ENCODE measurements at regions not wholly inside any gene's neighbourhood (a gene's known extent, or its start where the extent isn't known, plus 50 kb on each side); places are given as distances from the start of the nearest gene placed in this dataset.

GRCh38 chr14:51400139-51400538 is 160.1 kb downstream of the TMX1 start:
- no peak for DNase-seq

GRCh38 chr14:51401272-51401671 is 161.2 kb downstream of the TMX1 start:
- DNase-seq, result peak; percentile 27

DNA sequence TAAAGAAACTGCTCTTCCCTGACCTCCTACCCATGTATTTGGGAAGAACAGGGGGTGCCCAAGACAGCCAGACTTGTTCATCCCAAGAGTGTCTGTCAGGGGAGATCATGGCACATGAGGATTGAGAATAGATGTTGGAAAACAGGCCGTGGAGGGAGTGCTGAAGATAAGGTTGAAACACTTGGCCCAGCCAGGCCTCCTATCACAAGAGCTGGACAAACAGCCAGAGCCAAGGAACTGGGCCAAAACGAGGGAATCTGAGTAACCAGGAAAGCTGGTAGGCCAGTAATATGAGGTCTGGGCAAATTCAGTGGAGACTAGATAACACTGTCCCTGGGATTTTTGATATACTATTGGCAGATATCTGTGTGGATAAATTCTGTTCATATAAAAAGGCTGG is 161.7 kb downstream of the TMX1 start:
- no peak for DNase-seq

DNA sequence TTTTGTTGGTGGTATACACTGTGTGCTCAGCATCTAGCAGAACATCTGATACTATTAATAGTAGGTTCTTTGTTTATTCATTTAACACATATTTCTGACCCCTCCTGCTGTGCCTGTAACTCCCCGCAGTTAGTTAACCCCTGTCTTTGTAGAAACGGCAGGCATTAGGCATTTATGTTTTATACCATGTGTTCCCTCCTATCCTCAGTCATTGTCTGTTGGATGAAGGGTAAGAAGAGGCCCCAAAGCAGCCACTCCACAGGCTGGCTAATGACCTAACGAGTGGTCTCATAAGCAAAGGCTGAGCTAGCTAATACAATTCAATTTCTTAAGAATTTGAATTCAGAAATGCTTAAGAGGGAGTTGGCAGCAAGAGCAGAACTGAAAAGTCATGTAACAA is 170.8 kb downstream of the TMX1 start:
- no peak for DNase-seq

- DNase-seq, result no peak
Measured at GRCh38 chr14:51419685-51420084, 179.6 kb downstream of the TMX1 start.

GRCh38 chr14:51422704-51423103 is 182.7 kb downstream of the TMX1 start:
- DNase-seq, result no peak

DNA sequence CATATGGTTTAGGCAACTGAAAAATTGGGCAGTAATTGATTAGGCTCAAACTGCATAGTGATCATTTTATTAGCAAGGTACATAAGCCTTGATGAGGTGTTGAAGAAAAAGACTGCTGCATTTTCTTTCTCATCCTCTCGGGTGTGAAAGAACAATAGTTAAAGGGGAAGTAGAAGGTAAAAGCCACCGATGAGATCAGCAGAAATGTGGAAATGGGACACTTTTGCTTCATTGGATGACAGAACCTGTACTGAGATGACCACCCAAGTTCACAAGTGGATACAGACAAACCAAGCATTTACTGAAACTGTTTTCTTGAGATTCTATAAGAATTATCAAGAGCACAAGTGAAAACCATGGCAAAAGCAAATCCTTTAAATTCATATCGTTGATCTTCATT is 184.0 kb downstream of the TMX1 start:
- DNase-seq, result no peak

- DNase-seq, result peak; percentile 56
Measured at GRCh38 chr14:51424561-51425251, 184.7 kb downstream of the TMX1 start.

GRCh38 chr14:51428981-51429380 is 188.9 kb downstream of the TMX1 start:
- no peak for DNase-seq

GRCh38 chr14:51430079-51430478 is 190.0 kb downstream of the TMX1 start:
- DNase-seq, result no peak

DNA sequence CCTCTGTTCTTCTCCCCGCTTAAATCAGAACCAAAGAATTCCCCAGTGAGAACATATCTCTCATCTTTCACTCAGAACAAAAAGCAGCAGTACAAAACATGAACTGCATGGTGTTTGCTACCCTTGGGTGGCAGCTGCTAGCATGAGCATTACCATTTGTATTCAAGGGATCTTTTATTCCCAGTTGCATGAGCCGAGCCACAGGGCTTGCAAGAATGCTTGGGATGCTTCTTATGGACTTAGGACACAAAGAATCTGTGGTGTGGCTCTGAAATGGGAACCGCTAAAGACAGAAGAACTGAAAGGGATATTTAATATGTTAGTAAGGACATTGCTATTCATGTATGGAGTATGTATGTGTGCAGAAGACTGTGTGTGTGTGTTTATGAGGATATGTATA is 190.6 kb downstream of the TMX1 start:
- no peak for DNase-seq

DNA sequence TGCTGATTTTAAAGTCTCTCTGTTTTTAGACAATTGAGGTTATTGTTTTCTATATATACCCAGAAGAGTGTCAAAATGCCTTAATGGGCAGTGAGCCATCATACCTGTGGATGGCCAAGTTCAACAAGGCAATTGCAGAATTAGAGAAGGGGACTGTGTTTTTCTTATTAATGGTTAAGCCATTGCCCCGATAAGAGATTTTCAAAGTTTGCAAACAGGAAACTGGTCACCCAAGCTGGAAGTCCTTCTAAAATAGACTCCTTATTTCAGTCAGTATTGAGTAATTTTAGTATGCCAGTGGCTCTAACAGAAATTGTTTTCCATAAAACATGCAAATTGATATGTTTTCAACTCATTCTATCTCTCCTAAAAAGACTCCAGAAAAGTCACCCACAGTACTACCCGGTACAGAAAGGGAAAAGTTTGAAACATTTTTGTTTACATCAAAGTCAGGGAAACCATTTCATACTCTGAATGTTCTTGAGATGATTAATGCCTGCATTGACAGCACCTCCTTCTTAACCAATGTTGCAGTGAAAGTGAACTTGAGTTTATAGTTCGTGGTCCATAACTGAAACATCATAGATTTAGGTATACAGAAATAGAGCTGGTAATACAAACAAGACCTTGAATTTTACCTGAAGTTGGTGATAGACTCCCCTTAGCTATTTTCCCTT is 191.1 kb downstream of the TMX1 start:
- no peak for DNase-seq

DNA sequence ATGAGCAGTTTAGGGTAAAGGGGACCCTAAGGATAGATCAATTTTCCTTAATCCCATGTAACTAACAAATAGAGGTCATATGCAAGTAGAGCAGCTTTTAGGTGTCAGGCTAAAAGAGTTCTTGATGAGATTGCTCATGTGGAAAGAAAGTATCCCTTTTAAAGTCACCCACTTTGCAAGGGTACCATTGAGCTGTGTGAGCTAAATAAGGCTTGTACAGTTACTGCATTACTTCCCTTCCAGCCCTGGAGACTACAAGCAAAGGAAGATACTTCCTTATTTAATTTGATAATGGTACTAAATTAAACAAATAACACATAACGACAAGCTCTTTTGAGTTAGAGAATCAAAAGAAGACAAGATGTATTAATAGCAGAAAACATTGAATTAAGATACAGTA is 191.7 kb downstream of the TMX1 start:
- no peak for DNase-seq

DNA sequence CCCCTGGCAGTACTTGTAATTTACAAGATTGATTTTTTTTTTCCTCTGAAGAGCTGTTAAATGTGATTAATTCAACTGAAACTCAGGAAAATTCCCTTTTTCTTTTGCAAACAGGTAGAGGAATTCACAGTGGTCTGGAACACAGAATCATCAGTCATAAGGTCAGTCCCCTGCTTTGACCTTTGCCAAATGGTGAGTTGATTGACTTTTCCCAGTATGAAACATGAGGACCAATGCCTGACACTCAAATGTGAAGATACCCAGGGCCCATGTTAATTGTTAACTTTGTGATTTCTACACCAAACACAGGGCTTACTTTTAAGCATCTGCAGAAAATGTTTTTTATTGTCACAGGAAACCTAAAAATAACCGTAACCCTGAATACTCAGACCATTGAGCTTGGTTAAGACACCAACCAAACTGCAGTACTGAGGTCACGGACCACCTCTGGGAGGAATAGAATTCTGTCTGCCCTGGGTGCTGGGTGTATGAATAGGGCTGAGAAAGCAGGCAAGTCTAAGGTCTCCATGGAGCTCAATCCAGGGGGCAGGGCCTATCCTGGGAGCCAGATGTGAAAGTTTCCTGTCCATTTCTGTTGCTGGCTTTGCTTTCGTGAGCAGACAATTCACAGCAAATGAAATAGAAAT is 192.4 kb downstream of the TMX1 start:
- no peak for DNase-seq

- no peak for DNase-seq
Measured at GRCh38 chr14:51436630-51437029, 196.6 kb downstream of the TMX1 start.

DNA sequence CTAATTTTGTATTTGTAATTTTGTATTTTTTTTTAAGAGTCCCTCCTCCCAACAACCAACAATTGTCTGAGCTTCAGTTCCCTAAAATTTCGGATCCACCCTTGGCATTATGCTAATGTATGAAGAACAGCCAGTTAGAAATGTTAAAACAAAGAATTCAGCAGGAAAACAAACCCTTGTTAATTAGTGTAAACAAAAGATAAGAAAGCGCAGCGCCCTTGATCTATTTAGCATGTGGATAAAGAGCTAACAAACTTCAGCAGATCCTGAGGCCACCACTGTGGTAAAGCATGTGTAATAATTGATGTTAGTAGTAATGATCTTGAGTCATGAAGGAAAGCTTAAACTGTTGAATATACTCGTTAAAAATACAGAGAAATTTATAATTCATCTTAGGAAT is 199.8 kb downstream of the TMX1 start:
- DNase-seq, result no peak

- DNase-seq, result no peak
Measured at GRCh38 chr14:51441001-51441400, 201.0 kb downstream of the TMX1 start.

GRCh38 chr14:51442513-51443175 is 202.6 kb downstream of the TMX1 start:
- peak; percentile 72 for DNase-seq

- DNase-seq, result no peak
Measured at GRCh38 chr14:51443195-51444018, 203.4 kb downstream of the TMX1 start.

- DNase-seq, result no peak
Measured at GRCh38 chr14:51444353-51445000, 204.4 kb downstream of the TMX1 start.

- no peak for DNase-seq
Measured at GRCh38 chr14:51445001-51445390, 204.9 kb downstream of the TMX1 start.

- peak; percentile 86 for DNase-seq
Measured at GRCh38 chr14:51446771-51447170, 204.9 kb upstream of the FRMD6 start.
